ENCODE measurements at regions not wholly inside any gene's neighbourhood (a gene's known extent, or its start where the extent isn't known, plus 50 kb on each side); places are given as distances from the start of the nearest gene placed in this dataset.

- TF ChIP-seq HDAC2 (IDR thresholded peaks at IDR 0.05; ENCODE audit: borderline replicate concordance in 1 of 2, low read depth in 2 of 2, low read length in 2 of 2) = no peak
These were observed 721.9 kb downstream of the TNS3 start (continued) for GRCh38 chr7:46859963-46860475.

All from H1 (cell line).